Liver (tissue), 8 donors: ENCODE measurements at regions not wholly inside any gene's neighbourhood (a gene's known extent, or its start where the extent isn't known, plus 50 kb on each side); places are given as distances from the start of the nearest gene placed in this dataset.

ENCODE experiments used
- DNase-seq: peaks from one replicate; pipeline ENCODE4 v3.0.0-alpha.2; 2017; ENCODE audit warnings: low spot score
- H3K27ac ChIP-seq, 2 donors: one replicate each; pipeline ENCODE4 v1.7.0; 2013; ENCODE audit warnings: inconsistent platforms in 2 of 2, low read length in 2 of 2, control low read depth in 1 of 2, low read depth in 1 of 2, mild to moderate bottlenecking in 1 of 2
- H3K27me3 ChIP-seq, 4 donors: one replicate each; pipeline versions ENCODE4 v1.6.1 to v1.7.0; 2013; ENCODE audit warnings: low read length in 3 of 4, inconsistent platforms in 1 of 4, mild to moderate bottlenecking in 1 of 4, moderate library complexity in 1 of 4; ENCODE audit not compliant: control insufficient read depth in 4 of 4, insufficient read depth in 4 of 4
- H3K36me3 ChIP-seq, 4 donors: one replicate each; pipeline versions ENCODE4 v1.6.1 to v1.7.0; 2013; ENCODE audit warnings: low read length in 3 of 4, mild to moderate bottlenecking in 3 of 4, low read depth in 1 of 4, moderate library complexity in 1 of 4; ENCODE audit not compliant: control insufficient read depth in 4 of 4, insufficient read depth in 3 of 4
- H3K4me1 ChIP-seq, 4 donors: one replicate each; pipeline versions ENCODE4 v1.6.1 to v1.7.0; 2013; ENCODE audit warnings: low read length in 3 of 4, mild to moderate bottlenecking in 3 of 4, moderate library complexity in 1 of 4; ENCODE audit not compliant: control insufficient read depth in 4 of 4, insufficient read depth in 4 of 4
- H3K4me3 ChIP-seq, 3 donors: one replicate each; pipeline versions ENCODE4 v1.6.1 to v1.7.0; 2013; ENCODE audit warnings: low read length in 3 of 3, control low read depth in 1 of 3, low read depth in 1 of 3, mild to moderate bottlenecking in 1 of 3
- H3K9ac ChIP-seq, 2 donors: one replicate each; pipeline ENCODE4 v1.7.0; 2013; ENCODE audit warnings: low read length in 2 of 2, mild to moderate bottlenecking in 2 of 2, moderate library complexity in 2 of 2, control low read depth in 1 of 2, low read depth in 1 of 2
- H3K9me3 ChIP-seq, 4 donors: one replicate each; pipeline versions ENCODE4 v1.6.1 to v1.7.0; 2013; ENCODE audit warnings: low read length in 3 of 4; ENCODE audit not compliant: control insufficient read depth in 4 of 4
- ATF3 ChIP-seq: IDR thresholded peaks from 2 replicates; pipeline ENCODE4 v1.6.1; 2016; ENCODE audit warnings: antibody characterized with exemption
- CTCF ChIP-seq: fragments of 150-350 bp; IDR thresholded peaks from 2 replicates; pipeline ENCODE4 v1.5.1; 2017; ENCODE audit warnings: improper control_type of control experiment, low read depth, low read length; ENCODE audit not compliant: missing input control
- EGR1 ChIP-seq, 2 donors: IDR thresholded peaks; 2 replicates each; pipeline ENCODE4 v1.6.1; 2016 to 2018; ENCODE audit warnings: antibody characterized with exemption in 2 of 2, low read depth in 2 of 2
- FOXA1 ChIP-seq: IDR thresholded peaks from 2 replicates; pipeline ENCODE4 v1.6.1; 2016; ENCODE audit warnings: antibody characterized with exemption
- FOXA2 ChIP-seq: IDR thresholded peaks from 2 replicates; pipeline ENCODE4 v1.6.1; 2016; ENCODE audit warnings: antibody characterized with exemption
- GABPA ChIP-seq, 2 donors: IDR thresholded peaks in 1 of 2; conservative IDR thresholded peaks in 1 of 2; 2 replicates each; pipeline ENCODE4 v1.6.1; 2016; ENCODE audit warnings: antibody characterized with exemption in 2 of 2, mild to moderate bottlenecking in 1 of 2, moderate library complexity in 1 of 2
- HNF4A ChIP-seq, 2 donors: conservative IDR thresholded peaks; 2 replicates each; pipeline ENCODE4 v1.6.1; 2016; ENCODE audit warnings: antibody characterized with exemption in 2 of 2, mild to moderate bottlenecking in 2 of 2
- HNF4G ChIP-seq: IDR thresholded peaks from 2 replicates; pipeline ENCODE4 v1.6.1; 2016; ENCODE audit warnings: antibody characterized with exemption
- JUND ChIP-seq, 2 donors: IDR thresholded peaks; 2 replicates each; pipeline ENCODE4 v1.6.1; 2016; ENCODE audit warnings: antibody characterized with exemption in 2 of 2
- MAX ChIP-seq: IDR thresholded peaks from 2 replicates; pipeline ENCODE4 v1.6.1; 2016; ENCODE audit warnings: antibody characterized with exemption
- NR2F2 ChIP-seq: IDR thresholded peaks from 2 replicates; pipeline ENCODE4 v1.6.1; 2016; ENCODE audit warnings: antibody characterized with exemption
- RAD21 ChIP-seq, 2 donors: IDR thresholded peaks; 2 replicates each; pipeline ENCODE4 v1.6.1; 2016; ENCODE audit warnings: antibody characterized with exemption in 2 of 2, mild to moderate bottlenecking in 2 of 2
- REST ChIP-seq: IDR thresholded peaks from 2 replicates; pipeline ENCODE4 v1.6.1; 2016; ENCODE audit warnings: antibody characterized with exemption, mild to moderate bottlenecking
- RXRA ChIP-seq, 2 donors: IDR thresholded peaks; 2 replicates each; pipeline ENCODE4 v1.6.1; 2017 to 2018; ENCODE audit warnings: antibody characterized with exemption in 2 of 2, mild to moderate bottlenecking in 1 of 2
- SP1 ChIP-seq: IDR thresholded peaks from 2 replicates; pipeline ENCODE4 v1.6.1; 2018; ENCODE audit warnings: antibody characterized with exemption, mild to moderate bottlenecking
- TAF1 ChIP-seq: conservative IDR thresholded peaks from 2 replicates; pipeline ENCODE4 v1.6.1; 2016; ENCODE audit warnings: antibody characterized with exemption, mild to moderate bottlenecking
- YY1 ChIP-seq: IDR thresholded peaks from 2 replicates; pipeline ENCODE4 v1.6.1; 2016; ENCODE audit warnings: antibody characterized with exemption, mild to moderate bottlenecking
- ZBTB33 ChIP-seq: IDR thresholded peaks from 2 replicates; pipeline ENCODE4 v1.6.1; 2016; ENCODE audit warnings: antibody characterized with exemption
- WGBS: extraction: QIAGEN DNeasy Blood & Tissue Kit; methylation state at CpG from one replicate; pipeline ENCODE4 v1.1.7; 2013; 5-methylcytosine and 5-hydroxymethylcytosine counted together
- donor health status: healthy.
- donor health status: healthy.
- donor health status: healthy.
- donor health status: healthy.
- donor health status: healthy.

- TF ChIP-seq ATF3: no peak
- no peak for TF ChIP-seq REST
- no peaks in the 10 kb centered on the region for H3K4me1 ChIP-seq
- DNase-seq: no peak
- H3K9me3 ChIP-seq: peaks cover 0 to 6% (median 0%) of the 10 kb centered on the region in 4 donors
- H3K9ac ChIP-seq: no peak overlapping the region
- no peaks in the 10 kb centered on the region for H3K36me3 ChIP-seq
- H3K27me3 ChIP-seq: no peaks in the 10 kb centered on the region
- H3K27ac ChIP-seq: no peak overlapping the region
- no peak overlapping the region for H3K4me3 ChIP-seq
Measured at GRCh38 chr1:219345953-219346352, 172.3 kb downstream of the LYPLAL1 start.

- H3K27ac ChIP-seq: no peak overlapping the region
- 93% methylated on average over 4 of the region's 4 CpGs for WGBS
- TF ChIP-seq EGR1 (IDR thresholded peaks at IDR 0.05; ENCODE audit: low read depth in 2 of 2): no peak
- no peak for TF ChIP-seq FOXA2
- no peak for TF ChIP-seq GABPA (IDR thresholded peaks at IDR 0.05 in 1 of 2, conservative IDR thresholded peaks at IDR 0.05 in 1 of 2)
- TF ChIP-seq RAD21 (IDR thresholded peaks at IDR 0.05): no peak
- TF ChIP-seq FOXA1: no peak
- no peak for TF ChIP-seq NR2F2
- TF ChIP-seq REST: no peak
- no peak for TF ChIP-seq YY1
- no peak for TF ChIP-seq ZBTB33
- TF ChIP-seq HNF4A (conservative IDR thresholded peaks at IDR 0.05): no peak
- no peak for TF ChIP-seq HNF4G
- TF ChIP-seq ATF3: no peak
- no peak for TF ChIP-seq MAX
- no peak for TF ChIP-seq JUND (IDR thresholded peaks at IDR 0.05)
- no peak for TF ChIP-seq RXRA (IDR thresholded peaks at IDR 0.05)
- no peak for TF ChIP-seq CTCF
- no peak for TF ChIP-seq TAF1
- no peak for TF ChIP-seq SP1
- peaks cover 0 to 6% (median 0%) of the 10 kb centered on the region in 4 donors for H3K9me3 ChIP-seq
- no peak for DNase-seq
- H3K9ac ChIP-seq: no peak overlapping the region
- no peaks in the 10 kb centered on the region for H3K27me3 ChIP-seq
- no peak overlapping the region for H3K4me3 ChIP-seq
- no peaks in the 10 kb centered on the region for H3K36me3 ChIP-seq
- H3K4me1 ChIP-seq: no peaks in the 10 kb centered on the region
Measured at GRCh38 chr1:219342836-219343235, 169.2 kb downstream of the LYPLAL1 start.
